ENCODE measurements at regions not wholly inside any gene's neighbourhood (a gene's known extent, or its start where the extent isn't known, plus 50 kb on each side); places are given as distances from the start of the nearest gene placed in this dataset.

DNA sequence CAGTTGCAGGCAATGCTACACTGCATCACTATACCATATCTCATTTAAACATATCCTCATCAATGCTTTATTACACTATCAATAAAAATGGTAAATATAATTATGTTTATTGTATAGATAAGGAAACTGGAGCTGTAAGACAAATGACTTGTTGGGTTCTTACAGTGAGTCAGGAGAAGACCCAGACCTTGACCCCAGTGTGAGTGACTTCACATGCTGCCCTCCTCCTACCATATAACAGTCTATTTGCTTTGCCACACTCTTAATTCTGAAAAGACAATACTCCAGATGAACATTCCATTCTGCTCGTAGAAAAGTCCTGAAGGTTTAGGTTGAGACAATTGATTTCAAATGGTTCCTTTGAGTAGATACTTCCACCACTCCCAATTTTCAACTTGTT, 550.5 kb downstream of the PLPP3 start:
- Mint-ChIP-seq H3K4me3 (ENCODE audit: unreplicated experiment) (no peak overlapping the region), H3K9me3 (ENCODE audit: unreplicated experiment) (no peaks in the 10 kb centered on the region), H3K27ac (ENCODE audit: unreplicated experiment) (no peak overlapping the region), H3K36me3 (ENCODE audit: unreplicated experiment) (no peaks in the 10 kb centered on the region), H3K4me1 (ENCODE audit: low read depth, unreplicated experiment) (peaks cover 3% of the 10 kb centered on the region), H3K27me3 (ENCODE audit: unreplicated experiment) (no peaks in the 10 kb centered on the region)
- TF ChIP-seq, protein P1, sequence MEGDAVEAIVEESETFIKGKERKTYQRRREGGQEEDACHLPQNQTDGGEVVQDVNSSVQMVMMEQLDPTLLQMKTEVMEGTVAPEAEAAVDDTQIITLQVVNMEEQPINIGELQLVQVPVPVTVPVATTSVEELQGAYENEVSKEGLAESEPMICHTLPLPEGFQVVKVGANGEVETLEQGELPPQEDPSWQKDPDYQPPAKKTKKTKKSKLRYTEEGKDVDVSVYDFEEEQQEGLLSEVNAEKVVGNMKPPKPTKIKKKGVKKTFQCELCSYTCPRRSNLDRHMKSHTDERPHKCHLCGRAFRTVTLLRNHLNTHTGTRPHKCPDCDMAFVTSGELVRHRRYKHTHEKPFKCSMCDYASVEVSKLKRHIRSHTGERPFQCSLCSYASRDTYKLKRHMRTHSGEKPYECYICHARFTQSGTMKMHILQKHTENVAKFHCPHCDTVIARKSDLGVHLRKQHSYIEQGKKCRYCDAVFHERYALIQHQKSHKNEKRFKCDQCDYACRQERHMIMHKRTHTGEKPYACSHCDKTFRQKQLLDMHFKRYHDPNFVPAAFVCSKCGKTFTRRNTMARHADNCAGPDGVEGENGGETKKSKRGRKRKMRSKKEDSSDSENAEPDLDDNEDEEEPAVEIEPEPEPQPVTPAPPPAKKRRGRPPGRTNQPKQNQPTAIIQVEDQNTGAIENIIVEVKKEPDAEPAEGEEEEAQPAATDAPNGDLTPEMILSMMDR (IDR thresholded peaks at IDR 0.05; ENCODE audit: partially characterized antibody, unreplicated experiment): no peak
- no peak for DNase-seq

DNA sequence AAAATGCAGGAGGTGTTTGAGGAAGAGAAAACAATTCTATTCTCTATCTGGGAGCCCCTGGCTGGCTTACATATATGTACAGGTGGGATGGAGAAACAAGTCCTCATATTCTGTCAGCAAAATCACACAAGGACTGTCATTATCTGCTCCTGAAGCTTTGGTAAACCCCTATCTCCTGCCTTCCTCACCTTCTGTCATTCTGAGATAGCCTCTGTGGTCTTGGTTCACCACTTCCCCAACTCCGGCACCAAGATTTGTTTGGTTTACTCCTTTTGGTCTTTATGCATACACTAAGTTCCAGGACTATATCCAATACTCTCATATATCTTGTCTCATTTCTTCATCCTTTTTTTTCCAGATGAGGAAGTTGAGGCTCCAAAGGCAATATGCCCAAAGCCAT, 551.1 kb downstream of the PLPP3 start:
- Mint-ChIP-seq H3K4me1 (ENCODE audit: low read depth, unreplicated experiment) (peaks cover under 1% of the 10 kb centered on the region), H3K27ac (ENCODE audit: unreplicated experiment) (no peak overlapping the region), H3K36me3 (ENCODE audit: unreplicated experiment) (no peaks in the 10 kb centered on the region), H3K27me3 (ENCODE audit: unreplicated experiment) (no peaks in the 10 kb centered on the region), H3K9me3 (ENCODE audit: unreplicated experiment) (no peaks in the 10 kb centered on the region), H3K4me3 (ENCODE audit: unreplicated experiment) (no peak overlapping the region)
- DNase-seq: no peak
- TF ChIP-seq, protein P1 (IDR thresholded peaks at IDR 0.05; ENCODE audit: partially characterized antibody, unreplicated experiment): no peak

DNA sequence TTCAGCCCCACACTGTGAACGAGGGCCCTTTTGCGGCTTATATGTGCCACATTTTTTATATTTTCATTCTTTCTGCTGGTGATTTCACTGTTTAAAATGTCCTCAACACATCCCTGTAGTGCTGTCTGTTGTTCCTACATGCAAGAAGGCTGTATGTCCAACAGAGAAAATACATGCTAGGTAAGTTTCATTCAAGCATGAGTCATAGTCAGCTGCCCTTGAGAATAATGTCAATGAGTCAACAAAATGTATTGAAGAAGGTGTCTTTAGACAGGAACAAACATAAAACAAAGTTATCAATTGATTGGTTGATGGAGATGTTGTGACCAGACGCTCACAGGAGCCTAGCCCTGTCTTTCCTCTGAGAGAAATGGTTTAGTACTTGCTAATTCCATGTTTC, 553.4 kb downstream of the PLPP3 start:
- Mint-ChIP-seq H3K4me1 (ENCODE audit: low read depth, unreplicated experiment) (no peaks in the 10 kb centered on the region), H3K4me3 (ENCODE audit: unreplicated experiment) (no peak overlapping the region), H3K36me3 (ENCODE audit: unreplicated experiment) (no peaks in the 10 kb centered on the region), H3K27me3 (ENCODE audit: unreplicated experiment) (no peaks in the 10 kb centered on the region), H3K27ac (ENCODE audit: unreplicated experiment) (no peak overlapping the region), H3K9me3 (ENCODE audit: unreplicated experiment) (no peaks in the 10 kb centered on the region)
- TF ChIP-seq, protein P1 (IDR thresholded peaks at IDR 0.05; ENCODE audit: partially characterized antibody, unreplicated experiment): no peak
- no peak for DNase-seq

DNA sequence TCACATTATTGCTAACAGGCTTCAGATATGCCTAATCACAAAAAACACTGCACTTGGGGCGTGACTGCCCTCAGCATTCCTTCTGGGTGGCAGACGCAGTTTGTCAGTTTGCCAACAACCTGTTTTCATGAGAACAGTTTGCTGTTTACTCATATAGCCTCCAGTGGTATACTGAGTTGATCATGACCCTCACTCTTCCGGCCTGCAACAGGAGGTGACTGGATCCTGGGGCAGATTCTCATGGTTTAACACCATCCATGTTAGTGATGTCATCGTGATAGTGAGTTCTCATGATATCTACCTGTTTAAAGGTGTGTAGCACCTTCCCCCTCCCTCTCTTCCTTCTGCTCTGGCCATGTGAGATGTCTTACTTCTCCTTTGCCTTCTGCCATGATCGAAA, 555.2 kb downstream of the PLPP3 start:
- Mint-ChIP-seq H3K27me3 (ENCODE audit: unreplicated experiment) (no peaks in the 10 kb centered on the region), H3K27ac (ENCODE audit: unreplicated experiment) (no peak overlapping the region), H3K4me3 (ENCODE audit: unreplicated experiment) (no peak overlapping the region), H3K4me1 (ENCODE audit: low read depth, unreplicated experiment) (no peaks in the 10 kb centered on the region), H3K36me3 (ENCODE audit: unreplicated experiment) (no peaks in the 10 kb centered on the region), H3K9me3 (ENCODE audit: unreplicated experiment) (no peaks in the 10 kb centered on the region)
- no peak for DNase-seq
- TF ChIP-seq, protein P1 (IDR thresholded peaks at IDR 0.05; ENCODE audit: partially characterized antibody, unreplicated experiment): no peak

DNA sequence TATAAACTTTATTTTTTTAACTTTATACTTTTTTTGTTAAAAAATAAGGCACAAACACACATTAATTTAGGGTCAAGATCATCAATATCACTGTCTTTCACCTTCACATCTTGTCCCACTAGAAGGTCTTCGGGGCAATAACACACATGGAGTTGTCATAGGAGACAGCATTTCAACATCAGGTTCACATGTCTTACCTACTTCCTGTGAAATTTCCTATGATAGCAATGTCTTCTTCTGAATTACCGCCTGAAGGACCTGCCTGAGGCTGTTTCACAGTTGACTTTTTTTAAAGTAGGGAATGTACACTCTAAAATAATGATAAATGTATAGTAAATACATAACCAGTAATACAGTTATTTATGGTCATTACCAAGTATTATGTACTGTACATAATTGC, 559.4 kb downstream of the PLPP3 start:
- no peak for DNase-seq

More for the DNA sequence above, 559.4 kb downstream of the PLPP3 start:
- Mint-ChIP-seq H3K27ac (ENCODE audit: unreplicated experiment) (no peak overlapping the region), H3K9me3 (ENCODE audit: unreplicated experiment) (no peaks in the 10 kb centered on the region), H3K36me3 (ENCODE audit: unreplicated experiment) (no peaks in the 10 kb centered on the region), H3K27me3 (ENCODE audit: unreplicated experiment) (no peaks in the 10 kb centered on the region), H3K4me1 (ENCODE audit: low read depth, unreplicated experiment) (no peaks in the 10 kb centered on the region), H3K4me3 (ENCODE audit: unreplicated experiment) (no peak overlapping the region)
- TF ChIP-seq, protein P1 (IDR thresholded peaks at IDR 0.05; ENCODE audit: partially characterized antibody, unreplicated experiment): no peak

Data from glutamatergic neuron (in vitro differentiated cells).